Immature natural killer cell (primary cell): ENCODE measurements at regions not wholly inside any gene's neighbourhood (a gene's known extent, or its start where the extent isn't known, plus 50 kb on each side); places are given as distances from the start of the nearest gene placed in this dataset.
"Not testable (repeated sequence)": the region's sequence is repeated elsewhere in the genome, so short reads cannot be mapped to it uniquely, and the experiment has no call there.

Source experiments
- DNase-seq, 3 donors: peaks; one replicate each; pipeline ENCODE4 v3.0.0; 2022; ENCODE audit warnings: mixed read lengths in 1 of 3
- H3K27ac Mint-ChIP-seq, 6 donors: one replicate each; pipeline ENCODE4 v1.8.0; 2020; ENCODE audit warnings: mixed read lengths in 6 of 6, mild to moderate bottlenecking in 5 of 6, inconsistent platforms in 4 of 6, moderate library complexity in 3 of 6
- H3K27me3 Mint-ChIP-seq, 3 donors: one replicate each; pipeline ENCODE4 v1.8.0; 2020 to 2021; ENCODE audit warnings: low read depth in 3 of 3, mild to moderate bottlenecking in 3 of 3, mixed read lengths in 3 of 3, moderate library complexity in 3 of 3, inconsistent platforms in 1 of 3
- H3K36me3 Mint-ChIP-seq, 3 donors: one replicate each; pipeline ENCODE4 v1.8.0; 2020; ENCODE audit warnings: mixed read lengths in 3 of 3, inconsistent platforms in 2 of 3, mild to moderate bottlenecking in 2 of 3
- H3K4me1 Mint-ChIP-seq, 2 donors: one replicate each; pipeline ENCODE4 v1.8.0; 2020; ENCODE audit warnings: inconsistent platforms in 2 of 2, mild to moderate bottlenecking in 2 of 2, mixed read lengths in 2 of 2, moderate library complexity in 1 of 2
- H3K4me3 Mint-ChIP-seq, 5 donors: one replicate each; pipeline ENCODE4 v1.8.0; 2020; ENCODE audit warnings: mild to moderate bottlenecking in 5 of 5, mixed read lengths in 5 of 5, inconsistent platforms in 3 of 5, moderate library complexity in 3 of 5
- H3K9me3 Mint-ChIP-seq, 6 donors: one replicate each; pipeline ENCODE4 v1.8.0; 2020; ENCODE audit warnings: mild to moderate bottlenecking in 6 of 6, mixed read lengths in 6 of 6, inconsistent platforms in 4 of 6, moderate library complexity in 3 of 6

DNA sequence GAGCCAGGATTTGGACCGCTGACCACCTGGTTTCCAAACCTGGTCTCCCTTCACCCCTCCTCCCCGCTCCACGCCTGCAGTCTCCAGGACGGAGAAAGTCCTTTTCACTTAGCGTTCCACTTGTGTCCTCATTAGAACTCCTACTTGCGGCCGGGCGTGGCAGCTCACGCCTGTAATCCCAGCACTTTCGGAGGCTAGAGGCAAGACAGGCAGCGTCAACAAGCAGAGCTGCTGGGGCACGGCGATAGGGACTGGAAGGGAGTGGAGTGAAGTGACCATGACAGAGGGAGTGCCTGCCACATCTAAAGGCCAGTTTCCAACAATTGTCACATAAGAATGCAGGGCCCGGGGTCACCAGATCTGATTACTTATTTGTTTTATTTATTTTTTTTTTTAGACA lies 132.5 kb upstream of the NCOR2 start:
- Mint-ChIP-seq H3K4me3 (no peak overlapping the region), H3K36me3 (no peaks in the 10 kb centered on the region), H3K27me3 (peaks cover 10 to 20% (median 13%) of the 10 kb centered on the region in 3 donors), H3K9me3 (peaks cover 0 to 1% (median 0%) of the 10 kb centered on the region in 6 donors), H3K27ac (no peak overlapping the region), H3K4me1 (peaks cover 4 to 8% of the 10 kb centered on the region in 2 donors)
- DNase-seq: no peak

DNA sequence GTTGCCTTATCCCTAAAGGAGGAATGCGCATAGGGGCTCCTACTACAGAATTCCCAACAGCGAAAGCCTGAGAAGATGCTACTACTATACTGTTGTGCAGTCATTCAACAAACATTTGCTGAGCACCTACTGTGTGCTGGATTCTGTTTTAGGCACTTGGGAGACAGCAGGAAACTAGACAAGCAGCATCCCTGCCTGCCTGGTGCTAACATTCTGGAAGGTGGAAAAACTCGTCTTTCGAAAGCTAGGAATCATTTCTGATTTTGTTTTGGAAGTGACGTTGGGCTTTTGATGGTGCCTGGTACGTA lies 131.5 kb upstream of the NCOR2 start:
- Mint-ChIP-seq H3K27ac (no peak overlapping the region), H3K9me3 (peaks cover 0 to 2% (median 0%) of the 10 kb centered on the region in 6 donors), H3K4me3 (no peak overlapping the region), H3K27me3 (peaks cover 14 to 24% (median 15%) of the 10 kb centered on the region in 3 donors), H3K4me1 (peaks cover 13 to 18% of the 10 kb centered on the region in 2 donors), H3K36me3 (no peaks in the 10 kb centered on the region)
- no peak for DNase-seq

- Mint-ChIP-seq H3K27ac (no peak overlapping the region), H3K4me3 (no peak overlapping the region), H3K36me3 (no peaks in the 10 kb centered on the region), H3K27me3 (peaks cover 14 to 24% (median 15%) of the 10 kb centered on the region in 3 donors), H3K4me1 (peaks cover 17 to 23% of the 10 kb centered on the region in 2 donors), H3K9me3 (peaks cover 0 to 2% (median 0%) of the 10 kb centered on the region in 6 donors)
- no peak for DNase-seq
Measured at GRCh38 chr12:124698211-124698997, 131.0 kb upstream of the NCOR2 start.

DNA sequence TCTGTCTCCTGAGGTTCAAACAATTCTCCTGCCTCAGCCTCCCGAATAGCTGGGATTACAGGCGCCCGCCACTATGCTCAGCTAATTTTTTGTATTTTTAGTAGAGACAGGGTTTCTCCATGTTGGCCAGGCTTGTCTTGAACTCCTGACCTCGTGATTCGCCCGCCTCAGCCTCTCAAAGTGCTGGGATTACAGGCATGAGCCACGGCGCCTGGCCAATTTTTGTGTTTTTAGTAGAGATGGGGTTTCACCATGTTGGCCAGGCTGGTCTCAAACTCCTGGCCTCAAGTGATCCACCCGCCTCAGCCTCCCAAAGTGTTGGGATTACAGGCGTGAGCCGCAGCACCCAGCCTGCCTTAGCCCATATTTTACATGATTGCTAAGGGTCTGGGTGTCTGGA lies 130.3 kb upstream of the NCOR2 start:
- H3K9me3 Mint-ChIP-seq: not testable (repeated sequence)

DNA sequence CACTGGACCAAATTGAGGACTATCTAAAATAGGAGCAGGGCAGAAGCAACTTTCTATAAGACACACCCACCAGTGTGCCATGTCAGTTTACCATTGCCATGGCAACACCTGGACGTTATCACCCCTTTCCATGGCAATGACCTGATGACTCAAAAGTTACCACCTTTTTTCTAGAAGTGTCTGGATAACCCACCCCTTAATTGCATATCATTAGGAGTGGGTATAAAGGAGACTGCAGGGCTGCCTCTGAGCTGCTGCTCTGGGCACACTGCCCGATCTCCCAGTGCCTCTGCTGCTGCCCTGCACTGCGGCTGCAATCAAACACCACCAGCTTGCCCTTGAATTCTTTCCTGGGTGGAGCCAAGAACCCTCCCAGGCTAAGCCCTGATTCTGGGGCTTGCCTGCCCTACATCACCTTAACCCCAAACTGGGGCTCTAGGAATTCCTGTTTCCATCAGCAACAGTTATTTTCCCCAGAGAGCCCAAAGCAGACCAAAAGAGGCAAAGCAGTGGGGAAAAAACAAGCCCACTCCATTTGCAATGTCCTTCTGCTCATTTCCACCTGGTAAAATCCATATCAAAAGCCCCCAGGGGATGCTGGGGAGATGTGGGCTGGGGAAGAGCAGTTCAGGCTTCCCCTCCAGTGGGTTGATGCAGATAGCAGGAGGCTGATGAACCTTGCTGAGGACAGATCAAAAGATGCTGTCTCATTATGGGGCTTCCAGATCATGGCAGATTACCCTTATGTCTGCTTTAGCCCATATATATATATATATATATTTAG lies 129.5 kb upstream of the NCOR2 start:
- H3K4me1 Mint-ChIP-seq: peaks cover 22 to 29% of the 10 kb centered on the region in 2 donors
- peaks cover 2 to 6% (median 5%) of the 10 kb centered on the region in 3 donors for H3K36me3 Mint-ChIP-seq
- H3K9me3 Mint-ChIP-seq: peaks cover 0 to 14% (median 8%) of the 10 kb centered on the region in 6 donors
- H3K4me3 Mint-ChIP-seq: no peak overlapping the region
- no peak overlapping the region for H3K27ac Mint-ChIP-seq
- peaks cover 15 to 30% (median 19%) of the 10 kb centered on the region in 3 donors for H3K27me3 Mint-ChIP-seq
- DNase-seq: no peak

More for the DNA sequence above, 130.3 kb upstream of the NCOR2 start:
- not testable (repeated sequence) for H3K36me3 Mint-ChIP-seq, DNase-seq, H3K27ac Mint-ChIP-seq, H3K4me3 Mint-ChIP-seq
- Mint-ChIP-seq H3K27me3 (peaks cover 15 to 27% (median 18%) of the 10 kb centered on the region in 3 donors), H3K4me1 (peaks cover 22 to 29% of the 10 kb centered on the region in 2 donors)

GRCh38 chr12:124695861-124696260 lies 128.4 kb upstream of the NCOR2 start:
- Mint-ChIP-seq H3K4me1 (peaks cover 22 to 29% of the 10 kb centered on the region in 2 donors), H3K27ac (no peak overlapping the region), H3K9me3 (peaks cover 0 to 19% (median 12%) of the 10 kb centered on the region in 6 donors), H3K27me3 (peaks cover 21 to 34% (median 22%) of the 10 kb centered on the region in 3 donors), H3K4me3 (no peak overlapping the region), H3K36me3 (peaks cover 5 to 9% (median 8%) of the 10 kb centered on the region in 3 donors)
- no peak for DNase-seq

GRCh38 chr12:124694846-124695497 lies 127.6 kb upstream of the NCOR2 start:
- no peak for DNase-seq
- Mint-ChIP-seq H3K27me3 (peaks cover 21 to 32% (median 22%) of the 10 kb centered on the region in 3 donors), H3K36me3 (peaks cover 5 to 9% (median 8%) of the 10 kb centered on the region in 3 donors), H3K9me3 (peaks cover 0 to 19% (median 12%) of the 10 kb centered on the region in 6 donors), H3K27ac (no peak overlapping the region), H3K4me1 (peaks cover 22 to 29% of the 10 kb centered on the region in 2 donors), H3K4me3 (peak overlapping the region in 1 of 5 donors; percentile 60)

DNA sequence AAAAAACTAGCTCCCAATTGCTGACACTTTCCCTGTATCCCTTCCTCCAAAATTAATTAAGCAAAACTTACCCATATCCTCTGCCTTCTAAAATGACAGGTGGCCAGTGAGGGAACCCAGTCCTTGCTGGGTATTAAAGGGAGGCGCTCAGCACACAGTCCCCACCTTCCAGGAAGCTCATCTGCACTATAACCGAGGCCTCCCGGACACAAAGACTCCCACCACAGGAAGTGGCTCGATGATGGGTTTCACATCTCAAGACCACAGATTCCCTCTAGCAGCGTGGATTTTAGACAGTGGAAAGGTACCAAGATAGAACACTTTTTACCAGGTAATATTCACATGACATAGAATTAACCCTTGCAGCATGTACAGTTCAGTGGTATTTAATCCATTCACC lies 126.8 kb upstream of the NCOR2 start:
- Mint-ChIP-seq H3K27ac (peak overlapping the region in 2 of 6 donors; percentile 38 to 55), H3K27me3 (peaks cover 21 to 32% (median 22%) of the 10 kb centered on the region in 3 donors), H3K36me3 (peaks cover 5 to 9% (median 8%) of the 10 kb centered on the region in 3 donors), H3K9me3 (peaks cover 0 to 19% (median 12%) of the 10 kb centered on the region in 6 donors), H3K4me3 (peak overlapping the region; percentile 41 to 76 (median 67)), H3K4me1 (peaks cover 24 to 29% of the 10 kb centered on the region in 2 donors)
- DNase-seq: peak; percentile 60 to 72 (median 65)

DNA sequence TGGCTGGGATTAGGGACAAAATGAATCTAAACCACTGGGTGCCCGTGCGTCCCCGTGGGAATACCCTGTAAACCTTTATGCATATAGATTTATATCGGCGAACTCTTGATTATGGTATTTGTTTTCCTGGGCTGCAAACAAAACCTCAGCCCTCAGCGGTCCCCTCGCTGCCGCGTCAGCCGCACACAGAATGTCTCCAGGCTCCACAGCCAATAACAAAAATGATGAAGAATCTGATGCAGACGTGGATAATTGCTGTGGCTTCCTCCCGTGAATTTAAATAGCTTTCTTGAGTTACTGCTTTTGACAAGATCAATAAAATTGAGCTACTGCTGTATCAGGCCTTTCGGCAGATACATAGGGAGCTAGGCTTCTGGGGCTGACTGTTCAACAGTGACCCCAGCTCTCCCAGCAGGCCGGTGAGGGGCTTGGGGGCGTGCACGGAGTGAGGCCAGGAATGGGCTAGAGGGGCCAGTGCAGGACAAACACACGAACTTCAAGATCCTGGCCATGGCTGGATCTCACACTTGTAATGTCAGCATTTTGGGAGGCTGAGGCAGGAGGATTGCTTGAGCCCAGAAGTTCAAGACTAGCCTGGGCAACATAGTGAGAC lies 125.8 kb upstream of the NCOR2 start:
- Mint-ChIP-seq H3K27ac (peak overlapping the region in 1 of 6 donors; percentile 34), H3K9me3 (peaks cover 0 to 19% (median 12%) of the 10 kb centered on the region in 6 donors), H3K4me1 (peaks cover 30 to 36% of the 10 kb centered on the region in 2 donors), H3K4me3 (peak overlapping the region in 1 of 5 donors; percentile 10), H3K36me3 (peaks cover 5 to 9% (median 8%) of the 10 kb centered on the region in 3 donors), H3K27me3 (peaks cover 15 to 32% (median 21%) of the 10 kb centered on the region in 3 donors)
- no peak for DNase-seq

- Mint-ChIP-seq H3K27me3 (peaks cover 15 to 28% (median 19%) of the 10 kb centered on the region in 3 donors), H3K36me3 (peaks cover 5 to 9% (median 8%) of the 10 kb centered on the region in 3 donors), H3K4me3 (no peak overlapping the region), H3K9me3 (peaks cover 0 to 19% (median 12%) of the 10 kb centered on the region in 6 donors), H3K27ac (no peak overlapping the region), H3K4me1 (peaks cover 38 to 44% of the 10 kb centered on the region in 2 donors)
- DNase-seq: no peak
Measured at GRCh38 chr12:124692443-124692842, 125.0 kb upstream of the NCOR2 start.

- no peak overlapping the region for H3K27ac Mint-ChIP-seq
Measured at GRCh38 chr12:124691429-124691828, 124.0 kb upstream of the NCOR2 start.

DNA sequence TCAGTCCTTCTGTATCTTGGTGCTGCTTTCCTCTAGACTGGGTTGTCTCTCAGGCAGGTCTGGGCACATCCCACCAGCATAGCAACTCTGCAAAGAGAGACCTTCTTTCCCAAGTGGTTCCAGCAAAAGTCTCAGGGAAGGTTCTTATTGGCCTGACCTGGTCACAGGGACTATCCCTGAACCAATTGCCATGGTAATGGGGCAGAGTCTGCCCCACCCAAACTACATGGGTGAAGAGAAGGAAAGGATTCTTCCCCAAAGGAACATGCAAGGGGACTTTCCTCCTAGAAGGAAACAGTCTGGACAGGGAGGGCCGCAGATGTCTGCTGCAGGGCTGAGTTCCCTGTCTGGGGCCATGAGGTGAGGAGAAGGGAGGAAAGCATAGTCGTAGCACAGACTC lies 122.2 kb upstream of the NCOR2 start:
- Mint-ChIP-seq H3K9me3 (peaks cover 0 to 19% (median 12%) of the 10 kb centered on the region in 6 donors), H3K36me3 (peaks cover 5 to 9% (median 8%) of the 10 kb centered on the region in 3 donors), H3K27me3 (peaks cover 13 to 23% (median 16%) of the 10 kb centered on the region in 3 donors), H3K4me1 (peaks cover 40 to 49% of the 10 kb centered on the region in 2 donors), H3K27ac (peak overlapping the region in 1 of 6 donors; percentile 31), H3K4me3 (peak overlapping the region in 1 of 5 donors; percentile 15)
- DNase-seq: no peak

More at GRCh38 chr12:124691429-124691828, 124.0 kb upstream of the NCOR2 start:
- Mint-ChIP-seq H3K27me3 (peaks cover 14 to 25% (median 15%) of the 10 kb centered on the region in 3 donors), H3K36me3 (peaks cover 5 to 9% (median 8%) of the 10 kb centered on the region in 3 donors), H3K4me3 (no peak overlapping the region), H3K4me1 (peaks cover 46 to 50% of the 10 kb centered on the region in 2 donors), H3K9me3 (peaks cover 0 to 19% (median 12%) of the 10 kb centered on the region in 6 donors)
- DNase-seq: no peak
